GM18508 (cell line): ENCODE measurements at regions not wholly inside any gene's neighbourhood (a gene's known extent, or its start where the extent isn't known, plus 50 kb on each side); places are given as distances from the start of the nearest gene placed in this dataset.
"Not testable (repeated sequence)": the region's sequence is repeated elsewhere in the genome, so short reads cannot be mapped to it uniquely, and the experiment has no call there.

ENCODE experiments used
- ATAC-seq: cut with Tn5 transposase; IDR thresholded peaks from one replicate; pipeline ENCODE4 v1.9.1; 2021; ENCODE audit warnings: moderate number of reproducible peaks; ENCODE audit not compliant: insufficient read depth, unreplicated experiment

DNA sequence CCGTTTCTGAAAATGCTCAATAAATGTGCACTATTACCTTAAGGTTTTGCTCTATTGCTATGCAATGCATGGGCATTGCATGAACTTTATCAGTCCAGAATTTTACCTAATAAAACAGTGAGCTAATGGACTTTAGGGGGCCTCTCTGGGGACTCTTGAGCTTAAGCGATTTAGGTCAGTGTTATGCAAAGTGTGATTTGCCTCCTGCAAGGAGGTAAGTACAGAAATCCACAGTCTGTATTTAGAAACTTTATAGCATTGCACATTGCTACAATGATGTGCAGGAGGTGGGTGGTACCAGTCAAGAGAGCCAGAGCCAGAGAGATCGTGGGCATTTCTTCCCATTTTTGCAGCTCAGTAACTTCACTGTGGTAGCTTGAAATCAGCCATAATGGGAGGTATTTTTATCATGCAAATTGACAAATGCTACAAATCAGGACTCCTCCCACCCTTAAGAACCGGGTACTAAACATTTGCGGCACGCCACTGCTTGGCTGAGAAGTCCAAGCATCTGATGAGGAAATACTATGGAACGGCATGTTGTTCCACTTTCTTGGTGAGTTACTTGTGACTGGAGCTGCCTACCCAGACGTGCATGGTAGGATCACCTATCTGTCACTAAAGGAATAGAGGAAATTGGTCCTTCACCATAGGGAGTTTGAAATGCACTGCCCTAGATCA lies 174.6 kb upstream of the PGRMC2 start:
- no peak for ATAC-seq

DNA sequence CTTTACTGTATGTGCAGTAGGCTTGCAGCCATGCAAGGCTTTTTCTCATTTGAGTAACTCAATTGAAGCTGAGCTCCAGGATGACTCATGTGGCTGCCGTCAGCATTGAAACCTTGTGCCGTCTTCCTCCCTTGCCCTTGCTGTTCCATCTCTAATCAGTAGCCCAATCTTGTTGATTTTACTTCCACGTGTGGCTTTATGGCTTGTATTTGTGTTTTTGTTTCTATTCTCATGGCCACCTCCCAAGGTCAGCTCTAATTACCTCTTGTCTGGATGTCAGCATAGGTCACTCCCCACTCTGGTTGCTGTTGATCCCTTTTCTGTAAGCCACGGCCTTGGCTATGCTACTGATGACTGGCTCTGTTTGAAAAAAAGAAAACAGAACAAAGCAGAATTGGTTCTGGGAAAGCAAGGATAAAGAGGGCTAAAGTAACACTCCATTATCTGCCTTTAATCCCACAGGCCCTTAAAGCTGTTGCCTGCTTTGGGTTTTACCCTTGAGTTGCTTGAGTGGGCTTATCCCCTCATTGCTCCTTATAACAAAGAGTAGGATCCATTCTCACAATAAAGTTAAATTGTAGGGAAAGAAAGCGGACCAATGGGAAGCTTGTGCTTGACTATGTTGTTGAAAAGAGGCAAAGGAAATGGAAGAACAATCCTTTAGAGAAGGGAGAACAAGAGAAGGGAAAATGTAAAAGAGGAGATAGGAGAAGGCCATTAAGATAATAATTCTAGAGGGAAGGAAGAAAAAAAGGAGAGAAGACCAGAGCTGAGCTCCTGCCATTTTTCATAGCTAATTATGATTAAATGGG lies 173.9 kb upstream of the PGRMC2 start:
- ATAC-seq = no peak

DNA sequence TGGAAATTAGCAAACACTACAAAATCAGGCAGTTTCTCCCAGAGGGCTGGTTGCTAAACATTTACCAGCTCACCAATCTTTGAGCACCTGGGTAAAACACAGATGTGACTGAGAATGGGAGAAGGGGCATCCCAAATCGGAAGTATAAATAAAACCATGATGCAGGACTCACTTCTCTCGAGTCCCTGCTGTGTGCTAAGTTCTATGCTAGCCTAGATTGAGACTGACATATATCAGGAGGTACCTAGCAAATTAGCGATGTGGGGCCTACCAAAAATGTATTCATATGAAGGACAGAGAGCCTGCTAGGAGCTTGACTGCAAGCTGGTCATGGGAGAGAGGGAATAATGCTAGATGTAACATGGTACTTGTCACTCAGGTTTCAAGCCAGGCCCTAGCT lies 171.9 kb upstream of the PGRMC2 start:
- no peak for ATAC-seq

DNA sequence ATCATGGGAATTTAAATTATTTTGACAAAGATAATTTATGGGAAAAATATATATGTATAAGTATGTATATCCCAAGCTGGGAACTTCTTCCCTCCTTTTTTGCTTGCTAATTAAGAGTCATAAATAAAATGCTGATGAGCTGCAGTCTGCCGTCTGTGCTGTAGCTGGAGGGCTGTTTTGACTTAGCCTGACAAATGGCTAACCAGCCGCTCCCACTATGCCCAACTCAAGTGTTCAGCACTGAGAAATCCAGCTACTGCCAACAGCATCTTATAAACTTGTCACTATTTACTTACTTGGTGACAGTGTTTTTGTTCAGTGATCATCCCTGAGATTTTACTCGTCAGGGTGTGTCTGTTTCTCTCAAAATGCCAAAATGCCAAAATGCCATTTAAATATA lies 171.2 kb upstream of the PGRMC2 start:
- no peak for ATAC-seq

DNA sequence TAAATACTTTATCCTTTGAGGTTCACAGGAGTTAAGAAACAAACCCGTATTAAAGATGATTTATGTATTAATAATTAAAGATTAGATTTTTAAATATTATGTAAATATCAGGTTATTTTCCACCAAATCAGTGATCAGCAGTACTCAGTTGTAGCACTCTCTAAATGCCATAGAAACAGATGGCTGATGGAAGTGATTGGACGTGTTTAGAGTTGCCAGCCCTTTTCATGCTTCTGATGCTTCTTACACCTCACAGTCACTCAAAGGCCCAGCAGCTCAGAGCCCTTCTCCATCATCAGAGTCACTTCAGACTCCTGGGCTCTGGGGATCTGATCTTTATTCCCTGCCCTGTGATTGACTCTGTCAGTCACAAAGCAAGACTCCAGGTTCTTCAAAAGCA lies 170.1 kb upstream of the PGRMC2 start:
- ATAC-seq = no peak

DNA sequence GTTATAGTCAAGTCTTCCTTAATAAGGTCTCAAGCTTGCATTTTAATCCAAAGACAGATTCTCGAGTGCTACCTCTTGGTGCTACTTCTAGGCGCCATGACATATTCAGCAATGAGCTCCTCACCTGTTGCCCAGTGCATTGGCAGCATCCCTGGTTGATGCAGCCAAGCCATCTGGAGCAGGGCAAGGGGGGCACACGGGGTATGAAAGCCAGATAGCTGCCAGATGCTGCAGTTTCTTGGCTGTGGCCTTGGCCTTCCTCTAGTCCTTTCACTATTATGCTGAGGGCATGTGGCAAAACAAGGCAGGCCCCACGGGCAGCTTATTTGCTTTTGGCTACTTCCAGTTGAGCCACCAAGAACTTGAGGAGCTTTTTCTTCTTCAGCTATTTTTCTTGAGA lies 168.6 kb upstream of the PGRMC2 start:
- no peak for ATAC-seq

DNA sequence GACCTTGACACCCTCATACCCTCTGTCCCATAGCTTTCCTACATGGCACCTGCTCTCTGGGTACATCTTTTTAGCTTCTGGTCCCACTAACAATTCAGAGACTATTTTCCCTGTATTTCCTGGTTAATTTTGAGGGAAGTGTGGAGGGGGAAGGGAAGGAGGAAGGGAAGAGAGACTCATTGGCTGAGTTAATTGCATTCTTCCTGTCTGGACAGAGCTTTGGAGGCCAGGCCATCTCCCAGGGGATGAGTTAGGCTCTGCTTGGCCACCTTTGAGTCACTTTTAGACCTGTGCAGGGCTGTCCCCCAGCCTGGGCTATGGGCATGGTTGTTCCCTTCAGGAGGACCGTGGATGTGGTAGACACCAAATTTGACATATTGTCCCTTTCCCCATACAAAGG lies 167.9 kb upstream of the PGRMC2 start:
- ATAC-seq = no peak

DNA sequence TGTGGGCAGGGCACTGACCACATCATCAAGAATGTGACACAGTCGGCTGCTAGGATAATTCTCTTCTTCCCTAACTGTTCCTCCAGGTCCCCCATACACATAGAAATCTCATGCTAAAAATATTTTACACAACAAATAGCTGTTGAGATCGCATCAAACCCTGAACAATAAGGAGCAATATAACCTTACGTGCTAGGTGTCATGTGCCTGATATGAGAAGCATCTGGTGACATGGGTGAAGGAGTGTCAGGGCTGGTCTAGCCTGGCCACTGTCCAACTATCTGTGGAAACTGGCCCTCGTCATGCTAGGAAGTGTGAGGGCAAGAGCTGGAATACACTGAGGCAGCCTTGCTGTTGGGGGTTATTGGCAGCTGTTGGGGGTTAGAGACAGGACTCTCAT lies 167.3 kb upstream of the PGRMC2 start:
- no peak for ATAC-seq

DNA sequence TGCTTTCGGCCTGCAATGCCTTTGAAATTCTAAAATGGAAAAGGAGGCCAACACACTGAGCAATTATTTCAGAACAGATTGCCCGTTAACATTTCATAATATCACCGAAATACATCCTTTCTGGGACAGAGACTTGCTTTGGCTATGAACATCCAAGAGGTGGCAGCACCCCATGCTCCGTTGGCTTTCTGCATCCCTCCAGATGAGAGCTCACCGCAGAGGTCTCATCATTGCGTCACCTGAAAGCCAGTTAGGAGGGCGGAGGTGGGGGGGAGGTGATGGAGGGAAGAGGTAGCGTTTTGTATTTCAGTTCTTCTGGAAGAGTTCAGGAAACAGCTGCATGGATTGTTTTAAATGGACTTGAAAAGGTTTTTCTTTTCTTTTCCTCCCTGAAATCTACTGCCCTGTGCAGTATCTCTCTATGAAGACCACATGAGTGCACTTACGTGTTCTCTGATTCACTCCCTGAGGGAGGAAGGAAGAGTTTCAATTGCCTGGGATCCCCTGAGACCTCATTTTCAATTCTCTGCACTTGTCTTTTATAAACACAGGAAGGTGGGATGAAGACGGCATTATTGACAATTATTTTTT lies 166.8 kb upstream of the PGRMC2 start:
- ATAC-seq = peak; percentile 88

DNA sequence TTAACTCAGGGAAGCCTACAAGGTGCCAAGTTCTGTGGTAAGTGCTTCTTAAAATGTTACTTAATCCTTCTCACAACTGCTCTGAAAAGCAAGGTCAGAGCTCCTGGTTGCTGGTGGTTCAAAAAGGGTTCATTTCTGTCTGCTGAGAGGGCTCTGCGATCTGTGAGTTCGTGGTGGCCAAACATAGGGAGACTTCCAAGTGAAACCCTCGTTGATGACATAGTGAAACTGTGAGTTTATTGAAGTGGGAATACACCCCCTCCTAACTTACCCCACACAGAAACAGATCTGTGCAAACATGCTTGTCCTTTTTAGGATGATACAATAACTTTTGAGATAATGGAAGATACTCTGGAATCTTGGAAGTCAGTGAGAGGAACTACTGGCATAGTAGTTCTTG lies 164.8 kb upstream of the PGRMC2 start:
- no peak for ATAC-seq

DNA sequence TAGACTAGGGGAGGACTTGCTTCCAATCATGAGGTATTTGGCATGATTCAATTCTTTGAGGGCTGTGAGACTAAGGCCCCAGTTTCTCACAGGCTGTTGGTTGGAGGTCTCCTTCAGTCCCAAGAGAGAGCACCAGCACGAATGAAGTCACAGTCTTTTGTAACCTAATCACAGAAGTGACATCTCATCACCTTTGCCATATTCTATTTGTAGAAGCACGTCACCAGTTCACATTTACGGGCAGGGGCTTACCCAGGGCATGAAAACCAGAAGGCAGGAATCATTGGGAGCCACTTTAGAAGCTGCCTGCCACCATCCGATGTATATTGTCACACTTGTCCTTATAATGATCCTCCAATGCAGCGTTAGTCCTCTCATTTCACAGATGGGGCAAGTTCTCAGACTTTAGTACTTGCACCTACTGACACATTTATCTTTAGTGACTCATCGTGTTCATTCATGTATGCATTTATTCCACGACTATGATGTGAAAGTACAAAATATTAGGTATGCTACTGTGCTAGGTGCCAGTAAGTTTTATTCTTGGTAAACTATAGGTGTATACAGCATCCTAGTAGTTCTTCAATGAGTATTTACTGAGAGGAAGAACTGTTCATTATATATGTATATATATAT lies 163.8 kb upstream of the PGRMC2 start:
- no peak for ATAC-seq

DNA sequence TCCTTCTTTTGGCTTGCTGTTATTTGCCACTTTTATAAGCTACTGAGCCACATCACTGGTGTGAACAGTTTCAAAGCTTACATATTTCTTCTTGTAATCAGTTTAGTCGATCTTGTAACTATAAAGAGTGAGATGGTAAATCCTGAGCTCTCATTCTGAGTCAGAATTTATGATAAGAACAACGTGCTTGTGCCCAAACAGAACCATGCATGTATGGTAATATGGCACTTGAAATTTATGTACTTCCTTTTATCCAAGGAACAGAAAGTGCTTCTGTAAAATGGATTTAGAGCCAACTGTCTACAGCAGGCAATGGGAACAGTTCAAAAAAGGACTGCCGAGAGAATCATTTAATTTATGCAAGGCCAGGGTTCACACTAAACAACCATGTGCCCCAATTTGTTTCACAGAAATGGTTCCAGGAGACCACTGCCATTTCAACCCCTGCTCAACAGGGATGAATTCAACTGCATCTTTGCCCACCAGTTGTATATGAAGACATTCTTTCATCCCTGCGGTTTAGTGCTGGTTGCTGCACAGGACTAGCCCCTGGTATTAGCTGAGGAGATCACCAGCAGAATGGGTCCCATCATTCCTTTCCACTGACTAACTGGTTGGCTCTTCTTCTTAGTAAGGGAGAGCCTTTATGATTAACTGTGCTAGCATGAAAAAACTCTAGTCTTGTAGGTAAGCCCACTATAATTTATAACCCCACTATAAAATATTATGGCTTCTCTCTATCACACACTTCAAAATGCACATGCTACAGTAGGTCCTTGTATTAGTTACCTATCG lies 162.9 kb upstream of the PGRMC2 start:
- no peak for ATAC-seq

DNA sequence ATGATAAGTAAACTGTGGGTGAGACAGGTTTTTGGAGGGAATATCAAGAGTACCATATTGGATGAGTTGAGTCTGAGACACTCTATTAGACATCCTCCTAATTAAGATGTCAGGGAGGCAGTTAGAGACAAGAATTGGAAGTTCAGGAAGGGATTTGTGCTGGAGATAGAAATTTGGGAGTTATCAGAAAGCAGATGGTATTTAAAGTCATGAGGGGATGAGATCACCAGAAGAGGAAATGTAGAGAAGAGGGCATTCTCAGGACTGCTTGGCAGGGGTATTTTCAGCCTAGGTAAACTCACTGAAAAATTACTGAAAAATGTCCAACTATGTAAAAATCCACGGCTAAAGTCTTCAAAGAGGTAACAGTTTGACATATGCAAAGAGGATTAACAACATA lies 161.6 kb upstream of the PGRMC2 start:
- no peak for ATAC-seq

DNA sequence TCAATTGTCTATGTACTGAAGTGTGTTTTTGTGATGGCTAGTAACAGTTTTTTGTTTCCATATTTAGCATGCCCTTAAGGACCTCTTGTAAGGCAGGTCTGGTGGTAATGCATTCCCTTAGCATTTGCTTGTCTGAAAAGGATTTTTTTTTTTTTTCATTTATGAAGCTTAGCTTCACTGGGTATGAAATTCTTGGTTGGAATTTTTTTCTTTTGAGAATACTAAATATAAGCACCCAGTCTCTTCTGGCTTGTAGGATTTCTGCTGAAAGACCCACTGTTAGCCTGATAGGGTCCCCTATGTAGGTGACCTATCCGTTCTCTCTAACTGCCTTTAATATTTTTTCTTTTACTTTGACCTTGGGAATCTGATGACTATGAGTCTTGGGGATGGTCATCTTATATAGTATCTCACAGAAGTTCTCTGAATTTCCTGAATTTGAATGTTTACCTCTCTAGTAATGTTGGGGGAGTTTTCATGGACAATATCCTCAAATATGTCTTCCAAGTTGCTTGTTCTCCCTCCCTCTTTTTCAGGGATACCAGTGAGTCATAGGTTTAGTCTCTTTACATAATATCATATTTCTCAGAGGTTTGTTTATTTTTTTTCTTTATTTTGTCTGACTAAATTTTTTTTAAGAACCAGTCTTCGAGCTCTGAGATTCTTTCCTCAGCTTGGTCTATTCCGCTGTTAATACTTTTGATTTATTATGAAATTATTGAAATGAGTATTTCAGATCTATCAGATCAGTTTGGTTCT lies 157.1 kb upstream of the PGRMC2 start:
- ATAC-seq = no peak

DNA sequence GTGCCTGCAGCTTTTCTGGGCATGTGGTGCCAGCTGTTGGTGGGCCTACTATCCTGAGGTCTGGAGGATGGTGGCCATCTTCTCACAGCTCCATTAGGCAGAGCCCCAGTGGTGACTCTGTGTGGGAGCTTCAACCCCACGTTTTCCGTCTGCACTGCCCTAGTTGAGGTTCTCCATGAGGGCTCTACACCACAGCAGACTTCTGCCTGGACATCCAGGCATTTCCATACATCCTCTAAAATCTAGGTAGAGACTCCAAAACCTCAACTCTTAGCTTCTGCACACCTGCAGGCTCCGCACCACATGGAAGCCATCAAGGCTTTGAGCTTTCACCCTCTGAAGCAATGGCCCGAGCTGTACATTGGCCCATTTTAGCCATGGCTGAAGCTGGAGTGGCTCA lies 153.3 kb upstream of the PGRMC2 start:
- no peak for ATAC-seq

DNA sequence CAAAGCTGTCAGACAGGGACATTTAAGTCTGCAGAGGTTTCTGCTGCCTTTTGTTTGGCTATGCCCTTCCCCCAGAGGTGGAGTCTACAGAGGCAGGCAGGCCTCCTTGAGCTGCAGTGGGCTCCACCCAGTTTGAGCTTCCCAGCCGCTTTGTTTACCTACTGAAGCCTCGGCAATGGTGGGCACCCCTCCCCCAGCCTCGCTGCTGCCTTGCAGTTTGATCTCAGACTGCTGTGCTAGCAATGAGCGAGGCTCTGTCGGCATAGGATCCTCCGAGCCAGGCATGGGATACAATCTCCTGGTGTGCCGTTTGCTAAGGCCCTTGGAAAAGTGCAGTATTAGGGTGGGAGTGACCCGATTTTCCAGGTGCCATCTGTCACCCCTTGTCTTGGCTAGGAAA lies 149.4 kb upstream of the PGRMC2 start:
- ATAC-seq = not testable (repeated sequence)

DNA sequence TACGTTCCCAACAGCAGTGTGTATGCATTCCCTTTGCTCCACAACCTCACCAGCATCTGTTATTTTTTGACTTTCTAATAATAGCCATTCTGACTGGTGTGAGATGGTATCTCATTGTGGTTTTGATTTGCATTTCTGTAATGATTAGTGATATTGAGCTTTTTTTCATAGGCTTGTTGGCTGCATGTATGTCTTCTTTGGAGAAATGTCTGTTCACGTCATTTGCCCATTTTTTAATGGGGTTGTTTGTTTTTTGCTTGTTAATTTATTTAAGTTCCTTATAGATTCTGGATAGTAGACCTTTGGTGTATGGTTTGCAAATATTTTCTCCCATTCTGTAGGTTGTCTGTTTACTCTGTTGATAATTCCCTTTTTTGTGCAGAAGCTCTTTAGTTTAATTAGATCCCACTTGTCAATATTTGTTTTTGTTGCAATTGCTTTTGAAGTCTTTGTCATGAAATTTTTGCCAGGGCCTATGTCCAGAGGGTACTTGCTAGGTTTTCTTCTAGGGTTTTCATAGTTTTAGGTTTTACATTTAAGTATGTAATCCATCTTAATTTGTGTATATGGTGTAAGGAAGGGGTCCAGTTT lies 141.5 kb upstream of the PGRMC2 start:
- not testable (repeated sequence) for ATAC-seq

DNA sequence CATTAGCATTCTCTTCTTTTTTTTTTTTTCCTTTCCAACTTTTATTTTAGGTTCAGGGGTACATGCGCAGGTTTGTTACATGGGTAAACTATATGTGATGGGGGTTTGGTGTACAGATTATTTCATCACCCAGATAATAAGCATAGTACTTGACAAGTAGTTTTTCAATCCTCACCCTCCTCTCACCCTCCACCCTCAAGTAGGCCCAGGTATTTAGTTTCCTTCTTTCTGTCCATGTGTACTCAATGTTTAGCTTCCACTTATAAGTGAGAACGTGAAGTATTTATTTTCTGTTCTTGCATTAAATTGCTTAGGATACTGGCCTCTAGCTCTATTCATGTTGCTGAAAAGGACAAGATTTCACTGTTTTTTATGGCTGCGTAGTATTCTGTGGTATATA lies 140.8 kb upstream of the PGRMC2 start:
- ATAC-seq = no peak

DNA sequence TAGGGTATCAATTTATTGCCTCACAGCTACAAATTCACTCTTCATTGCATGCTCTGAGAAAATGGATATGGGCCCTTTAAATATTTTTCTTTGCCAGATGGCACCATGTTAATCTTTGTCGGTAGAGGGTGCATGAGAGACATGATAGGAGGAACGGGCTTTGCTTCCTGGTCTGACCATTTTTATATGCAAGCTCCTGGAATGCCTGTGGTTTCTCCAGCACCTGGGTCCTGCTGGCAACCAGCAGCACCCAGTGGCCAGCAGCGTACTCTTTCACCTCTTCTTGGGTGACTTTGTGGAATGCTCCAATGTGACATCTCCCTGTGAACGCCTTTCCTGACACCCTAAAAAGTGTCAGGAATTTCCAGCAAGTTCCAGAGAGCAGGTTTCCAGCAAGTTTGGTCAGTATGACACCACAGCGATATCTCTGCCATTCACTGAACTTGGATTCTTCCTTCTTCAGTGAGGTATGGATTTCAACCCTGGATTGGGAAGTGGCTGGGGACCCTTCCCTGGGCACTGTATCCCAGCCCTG lies 140.3 kb upstream of the PGRMC2 start:
- ATAC-seq = no peak
